ENCODE measurements at regions not wholly inside any gene's neighbourhood (a gene's known extent, or its start where the extent isn't known, plus 50 kb on each side); places are given as distances from the start of the nearest gene placed in this dataset.

DNA sequence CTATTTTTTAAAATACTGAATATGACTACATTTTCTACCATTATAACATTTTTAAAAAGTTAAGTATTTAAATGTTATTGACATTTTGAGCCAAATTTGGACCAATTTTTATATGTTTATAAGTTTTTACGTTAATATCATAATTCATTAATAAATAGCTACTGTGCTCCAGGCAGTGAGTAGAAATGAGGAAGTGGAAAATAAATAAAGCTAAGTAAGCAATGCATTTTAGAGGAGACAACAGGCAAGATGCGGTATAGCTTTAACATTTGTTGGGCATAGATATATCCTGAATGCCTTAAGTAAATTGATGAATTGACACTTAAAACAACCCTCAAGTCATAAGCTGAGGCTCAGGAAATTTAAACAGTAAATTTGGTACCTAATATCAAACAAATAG lies 474.8 kb downstream of the PCDH10 start:
- Mint-ChIP-seq H3K4me3 (no peak overlapping the region), H3K27ac (no peak overlapping the region), H3K27me3 (ENCODE audit: low read depth) (no peaks in the 10 kb centered on the region), H3K9me3 (peaks cover 3% of the 10 kb centered on the region; the same call in 1 of the 2 replicates), H3K36me3 (peaks cover 6% of the 10 kb centered on the region; the same call in 1 of the 2 replicates), H3K4me1 (peaks cover 30% of the 10 kb centered on the region)
- DNase-seq (ENCODE audit: low spot score) (no peak), ATAC-seq (no peak)
- ChIA-PET POLR2A (interaction anchor here (0.6 kb wide), 1 partner anchor 956 kb away, joined by 3 read pairs; no protein-coding TSS in a partner anchor), CTCF (no interaction called here)
- TF ChIP-seq, protein P1, sequence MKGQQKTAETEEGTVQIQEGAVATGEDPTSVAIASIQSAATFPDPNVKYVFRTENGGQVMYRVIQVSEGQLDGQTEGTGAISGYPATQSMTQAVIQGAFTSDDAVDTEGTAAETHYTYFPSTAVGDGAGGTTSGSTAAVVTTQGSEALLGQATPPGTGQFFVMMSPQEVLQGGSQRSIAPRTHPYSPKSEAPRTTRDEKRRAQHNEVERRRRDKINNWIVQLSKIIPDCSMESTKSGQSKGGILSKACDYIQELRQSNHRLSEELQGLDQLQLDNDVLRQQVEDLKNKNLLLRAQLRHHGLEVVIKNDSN (CRISPR knock-in tag; IDR thresholded peaks at IDR 0.05), result no peak
- TF ChIP-seq, protein P2, sequence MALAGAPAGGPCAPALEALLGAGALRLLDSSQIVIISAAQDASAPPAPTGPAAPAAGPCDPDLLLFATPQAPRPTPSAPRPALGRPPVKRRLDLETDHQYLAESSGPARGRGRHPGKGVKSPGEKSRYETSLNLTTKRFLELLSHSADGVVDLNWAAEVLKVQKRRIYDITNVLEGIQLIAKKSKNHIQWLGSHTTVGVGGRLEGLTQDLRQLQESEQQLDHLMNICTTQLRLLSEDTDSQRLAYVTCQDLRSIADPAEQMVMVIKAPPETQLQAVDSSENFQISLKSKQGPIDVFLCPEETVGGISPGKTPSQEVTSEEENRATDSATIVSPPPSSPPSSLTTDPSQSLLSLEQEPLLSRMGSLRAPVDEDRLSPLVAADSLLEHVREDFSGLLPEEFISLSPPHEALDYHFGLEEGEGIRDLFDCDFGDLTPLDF (CRISPR knock-in tag; IDR thresholded peaks at IDR 0.05), result no peak
- TF ChIP-seq SMAD3 (CRISPR knock-in tag; IDR thresholded peaks at IDR 0.05; ENCODE audit: borderline replicate concordance) (no peak), MYBL2 (CRISPR knock-in tag; IDR thresholded peaks at IDR 0.05) (no peak), CREM (CRISPR knock-in tag; IDR thresholded peaks at IDR 0.05) (no peak), NR1H2 (CRISPR knock-in tag; IDR thresholded peaks at IDR 0.05) (no peak), TP53 (CRISPR knock-in tag; IDR thresholded peaks at IDR 0.05) (no peak), SOX15 (CRISPR knock-in tag; IDR thresholded peaks at IDR 0.05) (no peak)
- TF ChIP-seq, protein P3, sequence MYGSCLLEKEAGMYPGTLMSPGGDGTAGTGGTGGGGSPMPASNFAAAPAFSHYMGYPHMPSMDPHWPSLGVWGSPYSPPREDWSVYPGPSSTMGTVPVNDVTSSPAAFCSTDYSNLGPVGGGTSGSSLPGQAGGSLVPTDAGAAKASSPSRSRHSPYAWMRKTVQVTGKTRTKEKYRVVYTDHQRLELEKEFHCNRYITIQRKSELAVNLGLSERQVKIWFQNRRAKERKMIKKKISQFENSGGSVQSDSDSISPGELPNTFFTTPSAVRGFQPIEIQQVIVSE (CRISPR knock-in tag; IDR thresholded peaks at IDR 0.05; ENCODE audit: borderline replicate concordance), result no peak
- TF ChIP-seq, protein P4, sequence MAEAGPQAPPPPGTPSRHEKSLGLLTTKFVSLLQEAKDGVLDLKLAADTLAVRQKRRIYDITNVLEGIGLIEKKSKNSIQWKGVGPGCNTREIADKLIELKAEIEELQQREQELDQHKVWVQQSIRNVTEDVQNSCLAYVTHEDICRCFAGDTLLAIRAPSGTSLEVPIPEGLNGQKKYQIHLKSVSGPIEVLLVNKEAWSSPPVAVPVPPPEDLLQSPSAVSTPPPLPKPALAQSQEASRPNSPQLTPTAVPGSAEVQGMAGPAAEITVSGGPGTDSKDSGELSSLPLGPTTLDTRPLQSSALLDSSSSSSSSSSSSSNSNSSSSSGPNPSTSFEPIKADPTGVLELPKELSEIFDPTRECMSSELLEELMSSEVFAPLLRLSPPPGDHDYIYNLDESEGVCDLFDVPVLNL (CRISPR knock-in tag; IDR thresholded peaks at IDR 0.05; ENCODE audit: borderline replicate concordance, low read depth), result no peak

DNA sequence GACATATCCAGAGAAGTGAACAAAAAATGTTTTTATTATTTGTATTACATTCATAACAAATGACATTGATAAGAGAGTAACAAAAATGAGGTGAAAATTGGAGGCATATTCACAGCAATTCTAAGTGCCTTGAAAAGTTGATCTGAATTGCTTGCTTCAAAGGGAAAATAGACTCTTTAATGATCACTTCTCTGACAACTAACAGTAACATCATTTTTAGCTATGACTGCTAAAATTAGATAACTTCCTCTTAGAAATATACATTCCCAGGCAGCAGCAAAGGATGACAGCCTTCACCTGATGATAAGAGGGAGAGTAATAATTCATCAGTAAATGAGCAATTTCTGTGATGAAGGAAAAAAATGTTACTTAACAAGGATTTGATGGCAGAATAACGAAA lies 472.5 kb downstream of the PCDH10 start:
- no peaks in the 10 kb centered on the region for H3K36me3 Mint-ChIP-seq
- ATAC-seq, result no peak
- POLR2A ChIA-PET, result no interaction called here
- no peak for DNase-seq (ENCODE audit: low spot score)
- no peaks in the 10 kb centered on the region for H3K27me3 Mint-ChIP-seq (ENCODE audit: low read depth)
- peaks cover 30% of the 10 kb centered on the region for H3K4me1 Mint-ChIP-seq
- H3K27ac Mint-ChIP-seq, result no peak overlapping the region
- 0 out of 2 replicates have a peak, but pooled peaks cover under 1% of the 10 kb centered on the region for H3K9me3 Mint-ChIP-seq
- CTCF ChIA-PET, result no interaction called here
- H3K4me3 Mint-ChIP-seq, result no peak overlapping the region
- TF ChIP-seq SP1 (CRISPR knock-in tag; conservative IDR thresholded peaks at IDR 0.05), result no peak
- TF ChIP-seq, protein P5, sequence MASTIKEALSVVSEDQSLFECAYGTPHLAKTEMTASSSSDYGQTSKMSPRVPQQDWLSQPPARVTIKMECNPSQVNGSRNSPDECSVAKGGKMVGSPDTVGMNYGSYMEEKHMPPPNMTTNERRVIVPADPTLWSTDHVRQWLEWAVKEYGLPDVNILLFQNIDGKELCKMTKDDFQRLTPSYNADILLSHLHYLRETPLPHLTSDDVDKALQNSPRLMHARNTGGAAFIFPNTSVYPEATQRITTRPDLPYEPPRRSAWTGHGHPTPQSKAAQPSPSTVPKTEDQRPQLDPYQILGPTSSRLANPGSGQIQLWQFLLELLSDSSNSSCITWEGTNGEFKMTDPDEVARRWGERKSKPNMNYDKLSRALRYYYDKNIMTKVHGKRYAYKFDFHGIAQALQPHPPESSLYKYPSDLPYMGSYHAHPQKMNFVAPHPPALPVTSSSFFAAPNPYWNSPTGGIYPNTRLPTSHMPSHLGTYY (CRISPR knock-in tag; IDR thresholded peaks at IDR 0.05), result no peak
- TF ChIP-seq, protein P6, sequence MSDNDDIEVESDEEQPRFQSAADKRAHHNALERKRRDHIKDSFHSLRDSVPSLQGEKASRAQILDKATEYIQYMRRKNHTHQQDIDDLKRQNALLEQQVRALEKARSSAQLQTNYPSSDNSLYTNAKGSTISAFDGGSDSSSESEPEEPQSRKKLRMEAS (CRISPR knock-in tag; IDR thresholded peaks at IDR 0.05), result no peak
- no peak for TF ChIP-seq ETV6 (CRISPR knock-in tag; IDR thresholded peaks at IDR 0.05)
- TF ChIP-seq SOX15 (CRISPR knock-in tag; IDR thresholded peaks at IDR 0.05), result no peak
- TF ChIP-seq, protein P7, sequence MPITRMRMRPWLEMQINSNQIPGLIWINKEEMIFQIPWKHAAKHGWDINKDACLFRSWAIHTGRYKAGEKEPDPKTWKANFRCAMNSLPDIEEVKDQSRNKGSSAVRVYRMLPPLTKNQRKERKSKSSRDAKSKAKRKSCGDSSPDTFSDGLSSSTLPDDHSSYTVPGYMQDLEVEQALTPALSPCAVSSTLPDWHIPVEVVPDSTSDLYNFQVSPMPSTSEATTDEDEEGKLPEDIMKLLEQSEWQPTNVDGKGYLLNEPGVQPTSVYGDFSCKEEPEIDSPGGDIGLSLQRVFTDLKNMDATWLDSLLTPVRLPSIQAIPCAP (CRISPR knock-in tag; IDR thresholded peaks at IDR 0.05), result no peak
- no peak for TF ChIP-seq ELF4 (CRISPR knock-in tag; IDR thresholded peaks at IDR 0.05; ENCODE audit: low read depth)
- TF ChIP-seq SMAD4 (CRISPR knock-in tag; IDR thresholded peaks at IDR 0.05), result no peak
- TF ChIP-seq, protein P8, sequence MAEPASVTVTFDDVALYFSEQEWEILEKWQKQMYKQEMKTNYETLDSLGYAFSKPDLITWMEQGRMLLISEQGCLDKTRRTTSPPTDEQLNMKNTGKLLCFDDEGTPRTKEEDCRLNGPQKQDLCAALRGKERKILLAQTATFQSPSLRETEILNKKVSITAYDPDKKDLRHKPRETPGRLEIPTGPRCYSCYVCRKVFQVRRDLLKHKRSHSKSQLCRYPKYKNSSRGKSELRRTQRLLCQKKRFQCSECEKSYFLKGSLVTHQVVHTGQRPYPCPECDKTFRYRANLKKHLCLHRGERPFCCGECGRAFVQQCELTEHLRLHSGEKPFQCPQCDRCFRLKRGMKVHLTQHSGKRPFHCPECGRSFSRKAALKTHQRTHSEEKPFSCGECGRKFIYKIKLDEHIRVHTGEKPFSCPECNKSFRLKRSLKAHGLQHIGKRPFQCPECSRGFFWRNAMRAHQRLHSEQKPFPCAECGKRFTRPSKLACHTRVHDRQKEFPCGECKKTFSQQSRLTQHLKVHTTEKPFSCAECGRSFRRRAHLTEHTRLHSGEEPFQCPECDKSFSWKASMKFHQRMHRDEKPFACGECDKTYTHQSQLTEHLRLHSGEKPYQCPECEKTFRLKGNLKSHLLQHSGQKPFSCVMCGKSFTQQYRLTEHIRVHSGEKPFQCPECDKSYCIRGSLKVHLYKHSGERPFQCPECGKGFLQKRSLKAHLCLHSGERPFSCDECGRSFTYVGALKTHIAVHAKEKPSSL (CRISPR knock-in tag; conservative IDR thresholded peaks at IDR 0.05), result no peak
- TF ChIP-seq, protein P9, sequence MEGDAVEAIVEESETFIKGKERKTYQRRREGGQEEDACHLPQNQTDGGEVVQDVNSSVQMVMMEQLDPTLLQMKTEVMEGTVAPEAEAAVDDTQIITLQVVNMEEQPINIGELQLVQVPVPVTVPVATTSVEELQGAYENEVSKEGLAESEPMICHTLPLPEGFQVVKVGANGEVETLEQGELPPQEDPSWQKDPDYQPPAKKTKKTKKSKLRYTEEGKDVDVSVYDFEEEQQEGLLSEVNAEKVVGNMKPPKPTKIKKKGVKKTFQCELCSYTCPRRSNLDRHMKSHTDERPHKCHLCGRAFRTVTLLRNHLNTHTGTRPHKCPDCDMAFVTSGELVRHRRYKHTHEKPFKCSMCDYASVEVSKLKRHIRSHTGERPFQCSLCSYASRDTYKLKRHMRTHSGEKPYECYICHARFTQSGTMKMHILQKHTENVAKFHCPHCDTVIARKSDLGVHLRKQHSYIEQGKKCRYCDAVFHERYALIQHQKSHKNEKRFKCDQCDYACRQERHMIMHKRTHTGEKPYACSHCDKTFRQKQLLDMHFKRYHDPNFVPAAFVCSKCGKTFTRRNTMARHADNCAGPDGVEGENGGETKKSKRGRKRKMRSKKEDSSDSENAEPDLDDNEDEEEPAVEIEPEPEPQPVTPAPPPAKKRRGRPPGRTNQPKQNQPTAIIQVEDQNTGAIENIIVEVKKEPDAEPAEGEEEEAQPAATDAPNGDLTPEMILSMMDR (IDR thresholded peaks at IDR 0.05), result no peak
- TF ChIP-seq ZNF219 (CRISPR knock-in tag; IDR thresholded peaks at IDR 0.05; ENCODE audit: borderline replicate concordance), result no peak
- TF ChIP-seq FOXK1 (CRISPR knock-in tag; IDR thresholded peaks at IDR 0.05), result no peak
- TF ChIP-seq ZNF416 (CRISPR knock-in tag; IDR thresholded peaks at IDR 0.05), result no peak
- TF ChIP-seq, protein P10, sequence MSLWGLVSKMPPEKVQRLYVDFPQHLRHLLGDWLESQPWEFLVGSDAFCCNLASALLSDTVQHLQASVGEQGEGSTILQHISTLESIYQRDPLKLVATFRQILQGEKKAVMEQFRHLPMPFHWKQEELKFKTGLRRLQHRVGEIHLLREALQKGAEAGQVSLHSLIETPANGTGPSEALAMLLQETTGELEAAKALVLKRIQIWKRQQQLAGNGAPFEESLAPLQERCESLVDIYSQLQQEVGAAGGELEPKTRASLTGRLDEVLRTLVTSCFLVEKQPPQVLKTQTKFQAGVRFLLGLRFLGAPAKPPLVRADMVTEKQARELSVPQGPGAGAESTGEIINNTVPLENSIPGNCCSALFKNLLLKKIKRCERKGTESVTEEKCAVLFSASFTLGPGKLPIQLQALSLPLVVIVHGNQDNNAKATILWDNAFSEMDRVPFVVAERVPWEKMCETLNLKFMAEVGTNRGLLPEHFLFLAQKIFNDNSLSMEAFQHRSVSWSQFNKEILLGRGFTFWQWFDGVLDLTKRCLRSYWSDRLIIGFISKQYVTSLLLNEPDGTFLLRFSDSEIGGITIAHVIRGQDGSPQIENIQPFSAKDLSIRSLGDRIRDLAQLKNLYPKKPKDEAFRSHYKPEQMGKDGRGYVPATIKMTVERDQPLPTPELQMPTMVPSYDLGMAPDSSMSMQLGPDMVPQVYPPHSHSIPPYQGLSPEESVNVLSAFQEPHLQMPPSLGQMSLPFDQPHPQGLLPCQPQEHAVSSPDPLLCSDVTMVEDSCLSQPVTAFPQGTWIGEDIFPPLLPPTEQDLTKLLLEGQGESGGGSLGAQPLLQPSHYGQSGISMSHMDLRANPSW (CRISPR knock-in tag; conservative IDR thresholded peaks at IDR 0.05; ENCODE audit: low read depth), result no peak
- TF ChIP-seq TP53 (CRISPR knock-in tag; IDR thresholded peaks at IDR 0.05), result no peak

All from WTC11 (cell line).